GM19438 (cell line): ENCODE measurements at regions not wholly inside any gene's neighbourhood (a gene's known extent, or its start where the extent isn't known, plus 50 kb on each side); places are given as distances from the start of the nearest gene placed in this dataset.
"Not testable (repeated sequence)": the region's sequence is repeated elsewhere in the genome, so short reads cannot be mapped to it uniquely, and the experiment has no call there.

Source experiments
- ATAC-seq: cut with Tn5 transposase; IDR thresholded peaks from one replicate; pipeline ENCODE4 v1.9.1; 2021; ENCODE audit warnings: low read depth; ENCODE audit not compliant: unreplicated experiment

- ATAC-seq: no peak
Observed at GRCh38 chr20:40953416-40953815, 75.2 kb upstream of the TOP1 start.

DNA sequence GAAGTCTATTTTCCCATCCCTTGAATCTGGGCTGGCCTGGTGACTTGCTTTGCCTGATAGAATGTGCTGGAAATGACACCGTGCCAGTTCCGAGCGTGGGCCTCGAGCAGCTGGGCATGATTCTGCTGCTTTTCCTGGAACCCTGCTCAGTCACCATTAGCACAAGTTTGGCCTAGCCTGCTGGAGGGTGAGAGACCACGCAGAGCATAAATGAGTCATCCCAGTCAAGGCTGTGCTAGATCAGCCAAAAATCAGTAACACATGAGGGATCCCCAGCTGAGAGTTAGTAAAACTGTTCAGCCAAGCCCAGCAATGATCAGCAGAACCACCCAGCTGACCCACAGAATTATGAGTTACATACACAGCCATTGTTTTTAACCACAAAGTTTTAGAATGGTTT lies 74.8 kb upstream of the TOP1 start:
- no peak for ATAC-seq

- ATAC-seq: no peak
Observed at GRCh38 chr20:40954521-40955165, 74.0 kb upstream of the TOP1 start.

DNA sequence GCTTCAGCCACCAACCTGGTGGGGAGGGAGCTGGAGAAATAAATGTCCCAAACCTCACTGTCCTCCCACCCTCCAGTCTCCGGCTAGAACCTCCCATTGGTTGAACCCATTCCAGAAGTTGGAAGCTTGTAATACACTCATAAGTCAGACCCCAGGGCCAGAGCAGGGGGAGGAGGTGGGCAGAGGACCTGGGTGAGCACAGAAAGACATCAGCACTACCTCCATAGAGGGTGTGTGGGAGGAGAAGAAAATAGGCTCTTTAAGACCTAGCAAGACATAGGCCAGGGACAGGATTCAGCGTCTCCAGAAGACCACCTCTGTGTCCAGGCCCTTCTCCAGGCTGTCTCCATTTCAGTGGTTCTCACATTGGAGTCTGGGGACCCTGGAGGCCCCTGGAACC lies 73.3 kb upstream of the TOP1 start:
- ATAC-seq: no peak

GRCh38 chr20:40955826-40956225 lies 72.8 kb upstream of the TOP1 start:
- not testable (repeated sequence) for ATAC-seq

DNA sequence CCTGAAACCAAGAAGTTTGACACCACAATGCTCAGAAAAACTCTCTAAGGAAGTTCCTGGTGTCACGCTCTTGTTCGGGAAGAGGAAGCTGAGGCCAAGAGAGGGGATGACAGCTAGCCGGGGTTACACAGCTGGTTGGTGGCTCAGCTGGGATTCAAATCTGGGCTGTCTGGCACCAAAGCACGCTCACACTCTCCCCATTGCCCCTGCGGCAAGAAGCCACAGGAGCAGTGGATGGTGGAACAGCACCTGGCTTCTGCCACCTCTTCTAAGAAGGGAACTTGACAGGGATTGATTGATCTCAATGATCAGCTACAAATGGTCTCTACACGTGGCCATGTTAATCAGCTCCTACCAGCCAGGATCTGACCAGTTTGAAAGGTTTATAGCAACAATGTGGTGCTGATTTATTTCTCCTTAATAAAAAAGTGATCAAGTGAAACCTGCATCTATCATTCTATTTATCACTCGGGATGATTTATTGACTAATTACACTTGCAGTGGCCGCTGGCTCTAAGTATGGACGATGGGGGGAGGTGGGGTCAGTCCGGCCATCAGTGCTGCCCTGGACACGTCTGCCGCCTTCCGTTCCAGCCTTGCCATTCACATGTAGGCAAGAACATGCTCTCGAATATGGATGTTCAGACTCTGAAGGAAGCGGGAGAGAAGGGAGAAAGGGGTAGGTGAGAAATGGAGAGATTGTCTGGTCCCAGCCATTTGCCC lies 71.9 kb upstream of the TOP1 start:
- ATAC-seq: no peak

GRCh38 chr20:40957265-40957760 lies 71.3 kb upstream of the TOP1 start:
- ATAC-seq: no peak

DNA sequence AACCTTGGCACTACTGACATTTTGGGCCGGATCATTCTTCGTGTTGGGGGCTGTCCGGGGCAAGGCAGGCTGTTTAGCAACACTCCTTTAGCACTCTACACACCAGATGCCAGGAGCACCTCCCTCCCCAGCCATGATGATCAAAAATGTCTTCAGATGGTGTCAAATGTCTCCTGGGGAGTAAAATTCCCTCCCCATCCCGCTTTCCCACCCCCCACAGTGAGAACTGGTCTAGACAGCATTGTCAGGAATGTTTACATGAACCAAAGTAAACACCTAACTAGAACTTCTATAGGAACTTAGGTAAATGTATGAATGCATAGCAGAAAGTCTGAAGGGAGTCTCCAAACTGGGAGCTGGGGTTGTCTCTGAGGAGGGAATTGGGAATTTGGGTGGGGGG lies 70.0 kb upstream of the TOP1 start:
- no peak for ATAC-seq

- ATAC-seq: no peak
Observed at GRCh38 chr20:40959325-40960092, 69.1 kb upstream of the TOP1 start.

GRCh38 chr20:40960101-40960500 lies 68.5 kb upstream of the TOP1 start:
- ATAC-seq: no peak

DNA sequence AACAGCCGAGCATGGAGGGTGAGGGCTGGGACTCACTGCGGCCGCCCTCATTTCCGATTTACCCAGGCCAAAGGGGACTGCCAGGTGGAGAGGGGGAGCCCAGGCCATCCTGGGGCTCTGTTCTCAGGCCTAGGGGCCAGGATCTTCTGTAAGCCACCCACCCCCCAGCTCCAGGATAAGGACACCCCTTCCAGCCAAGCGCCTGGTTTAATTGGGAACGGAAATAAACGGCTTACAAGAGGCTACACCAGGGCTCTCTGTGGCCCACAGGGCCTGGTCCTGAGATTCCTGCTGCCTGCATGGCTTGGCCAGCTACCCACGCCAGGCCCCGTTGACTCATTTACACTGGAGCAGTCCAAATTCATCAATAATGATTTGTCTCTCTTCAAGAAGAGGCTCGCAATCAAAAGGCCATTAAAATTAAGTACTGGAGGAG lies 68.1 kb upstream of the TOP1 start:
- ATAC-seq: no peak

GRCh38 chr20:40961176-40961575 lies 67.4 kb upstream of the TOP1 start:
- no peak for ATAC-seq

GRCh38 chr20:40961686-40962640 lies 66.7 kb upstream of the TOP1 start:
- ATAC-seq: no peak

DNA sequence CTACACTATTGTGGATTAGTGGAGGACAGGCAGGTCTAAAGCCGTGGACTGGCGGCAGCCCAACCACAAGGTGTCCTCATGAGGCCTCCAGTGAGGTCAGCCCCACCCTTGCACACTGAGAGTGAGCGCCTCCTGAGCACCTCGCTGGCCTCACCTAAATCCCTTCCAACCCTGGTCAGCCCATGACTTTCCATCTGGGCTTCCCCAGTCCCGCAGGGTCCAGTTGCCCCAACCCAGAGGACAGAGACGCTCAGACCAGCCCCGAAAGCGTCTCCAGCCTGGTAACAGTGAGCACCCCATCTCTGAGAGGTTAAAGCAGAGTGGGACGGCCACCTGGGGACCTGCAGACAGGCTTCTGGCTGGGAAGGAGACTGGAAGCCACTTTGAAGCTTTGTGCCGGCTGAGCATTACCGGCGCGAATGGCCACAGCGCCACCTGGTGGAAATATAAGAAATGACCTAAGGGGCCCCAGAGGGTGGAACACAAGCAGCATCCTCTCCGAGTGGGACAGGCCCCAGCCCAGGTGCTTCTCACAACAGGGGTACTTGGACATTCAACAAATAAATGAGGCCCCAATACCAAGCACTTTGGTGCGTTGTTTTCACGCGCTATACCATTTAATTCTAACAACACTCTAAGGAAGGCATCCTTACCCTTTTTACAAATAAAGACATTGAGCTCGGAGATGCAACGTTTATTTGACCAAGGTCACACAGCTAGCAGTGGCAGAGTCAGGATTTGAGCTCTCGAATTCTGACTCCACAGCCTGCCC lies 65.7 kb upstream of the TOP1 start:
- ATAC-seq: no peak

DNA sequence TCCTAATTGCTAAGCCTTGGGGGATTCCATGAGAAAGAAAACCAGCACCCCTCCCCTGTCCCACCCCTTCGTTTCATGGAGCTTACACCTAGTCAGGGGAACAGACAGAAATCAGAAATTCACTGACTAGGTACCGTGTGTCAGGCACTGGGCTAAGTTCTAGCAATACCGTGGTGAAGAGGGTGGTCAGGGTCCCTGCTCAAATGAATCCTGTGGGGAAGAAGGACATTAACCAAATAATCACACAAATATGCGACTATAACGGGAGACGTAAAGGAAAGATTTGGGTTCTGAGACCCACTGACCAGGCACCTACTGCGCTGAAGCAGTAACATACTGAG lies 65.1 kb upstream of the TOP1 start:
- ATAC-seq: no peak

DNA sequence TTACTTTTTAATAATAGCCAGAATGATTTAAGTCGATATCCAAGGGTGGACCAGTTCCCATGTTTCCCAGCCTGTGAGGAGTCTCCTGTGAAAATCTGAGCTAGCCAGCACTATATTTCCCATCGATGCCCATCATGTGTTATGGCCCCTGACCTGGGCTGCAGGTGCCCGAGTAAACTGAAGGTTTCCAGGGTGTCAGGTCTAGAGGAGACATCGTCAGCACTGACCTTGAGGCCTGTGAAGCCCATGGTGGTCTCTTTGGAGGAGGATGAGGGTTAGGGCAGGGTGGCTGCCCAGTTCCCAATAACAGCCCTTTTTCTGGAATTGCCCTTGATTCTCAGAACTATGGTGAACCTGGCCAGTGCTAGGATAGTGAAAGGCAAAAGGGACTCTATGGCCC lies 63.0 kb upstream of the TOP1 start:
- no peak for ATAC-seq

- no peak for ATAC-seq
Observed at GRCh38 chr20:40966103-40966502, 62.5 kb upstream of the TOP1 start.

- ATAC-seq: no peak
Observed at GRCh38 chr20:40966516-40967185, 62.0 kb upstream of the TOP1 start.

DNA sequence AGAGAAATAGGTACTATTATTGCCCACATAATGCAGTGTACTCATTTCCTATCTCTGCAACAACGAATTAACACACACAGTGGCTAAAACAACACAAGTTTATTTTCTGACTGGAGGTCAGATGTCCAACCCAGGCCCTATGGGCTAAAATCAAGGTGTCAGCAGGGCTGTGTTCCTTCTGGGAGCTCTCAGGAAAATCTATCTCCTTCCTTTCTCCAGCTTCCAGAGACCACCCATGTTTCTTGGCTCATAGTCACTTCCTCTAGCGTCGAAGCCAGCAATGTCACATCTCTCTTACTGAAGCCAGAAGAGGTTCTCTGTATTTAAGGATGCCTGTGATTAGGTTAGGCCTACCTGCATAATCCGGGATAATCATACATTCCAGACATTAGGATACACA lies 60.9 kb upstream of the TOP1 start:
- no peak for ATAC-seq
